22Rv1 (cell line): ENCODE measurements at regions not wholly inside any gene's neighbourhood (a gene's known extent, or its start where the extent isn't known, plus 50 kb on each side); places are given as distances from the start of the nearest gene placed in this dataset.

Experiments
- CTCF ChIP-seq: fragments of 450-650 bp; IDR thresholded peaks from 2 replicates; pipeline ENCODE4 v1.5.1; 2017; ENCODE audit warnings: mild to moderate bottlenecking
- ZFX ChIP-seq: fragments of 450-650 bp; IDR thresholded peaks from 2 replicates; pipeline ENCODE4 v1.6.1; 2017; ENCODE audit warnings: antibody characterized with exemption, borderline replicate concordance

GRCh38 chr17:72393553-72393952 is 272.7 kb downstream of the SOX9 start:
- TF ChIP-seq CTCF (no peak), ZFX (no peak)
